ENCODE measurements at regions not wholly inside any gene's neighbourhood (a gene's known extent, or its start where the extent isn't known, plus 50 kb on each side); places are given as distances from the start of the nearest gene placed in this dataset.

DNA sequence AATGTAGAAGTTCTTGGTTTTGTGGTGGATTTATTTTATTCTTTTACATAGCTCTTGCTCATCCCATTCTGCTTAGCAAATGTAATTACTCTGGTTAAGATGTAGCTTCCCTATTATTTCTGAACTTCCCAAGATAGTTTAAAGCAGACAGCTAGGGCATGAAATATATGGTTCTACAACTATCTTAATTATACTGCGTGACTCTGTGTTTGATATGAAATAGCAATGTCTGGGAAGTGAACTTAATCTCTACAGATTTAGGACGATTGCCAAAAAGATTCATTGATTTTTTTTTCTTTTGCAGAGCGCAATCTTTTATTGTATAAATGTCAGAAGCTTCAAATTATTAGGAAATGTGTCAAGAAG lies 529.3 kb upstream of the ZNF608 start:
- Histone ChIP-seq H3K27ac (ENCODE audit: low read depth, low read length) (no peak overlapping the region), H3K27me3 (ENCODE audit: control insufficient read depth in 2 of 2, insufficient read depth in 2 of 2, low read length in 2 of 2) (no peaks in the 10 kb centered on the region), H3K9me3 (ENCODE audit: control insufficient read depth in 2 of 3, low read length in 3 of 3) (no peaks in the 10 kb centered on the region), H3K4me3 (ENCODE audit: low read length) (no peak overlapping the region), H3K36me3 (ENCODE audit: control insufficient read depth in 2 of 3, insufficient read depth in 3 of 3, low read length in 3 of 3) (no peaks in the 10 kb centered on the region), H3K4me1 (ENCODE audit: control insufficient read depth in 2 of 2, insufficient read depth in 2 of 2, low read length in 2 of 2) (no peaks in the 10 kb centered on the region)
- Mint-ChIP-seq H3K9me3 (peaks cover 0 to 8% (median 2%) of the 10 kb centered on the region in 11 donors), H3K27me3 (peaks cover 0 to 4% (median 0%) of the 10 kb centered on the region in 5 donors), H3K27ac (no peak overlapping the region), H3K36me3 (no peaks in the 10 kb centered on the region), H3K4me3 (no peak overlapping the region), H3K4me1 (no peaks in the 10 kb centered on the region)
- ATAC-seq, result no peak
- ChIA-PET CTCF (no interaction called here), POLR2A (no interaction called here)
- DNase-seq, result no peak
- intact Hi-C loops (cut with micrococcal nuclease), result no loop called here

DNA sequence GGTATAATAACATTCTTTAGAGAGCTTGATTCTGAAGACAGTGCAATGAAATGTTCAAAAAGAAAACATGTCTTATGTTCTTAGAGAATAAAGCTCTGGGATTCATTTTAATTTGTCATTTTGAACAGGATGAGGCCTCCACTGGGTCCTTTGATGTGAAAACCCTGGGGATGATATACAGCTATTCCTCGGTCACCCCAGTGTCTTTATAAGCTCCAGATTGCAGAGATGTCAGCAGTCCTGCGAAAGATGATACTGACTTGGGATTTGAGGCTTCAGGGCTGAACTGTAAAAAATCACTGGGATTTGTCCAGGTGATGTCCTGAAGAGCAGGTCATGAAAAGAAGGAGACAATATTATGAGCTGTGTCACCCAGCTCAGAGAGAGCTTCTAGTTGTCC lies 529.7 kb upstream of the ZNF608 start:
- no peaks in the 10 kb centered on the region for H3K9me3 ChIP-seq (ENCODE audit: control insufficient read depth in 2 of 3, low read length in 3 of 3)
- H3K36me3 Mint-ChIP-seq, result no peaks in the 10 kb centered on the region
- H3K27ac Mint-ChIP-seq, result no peak overlapping the region
- intact Hi-C loops (cut with micrococcal nuclease), result no loop called here
- no peak overlapping the region for H3K27ac ChIP-seq (ENCODE audit: low read depth, low read length)
- peaks cover 0 to 4% (median 0%) of the 10 kb centered on the region in 5 donors for H3K27me3 Mint-ChIP-seq
- POLR2A ChIA-PET, result no interaction called here
- H3K27me3 ChIP-seq (ENCODE audit: control insufficient read depth in 2 of 2, insufficient read depth in 2 of 2, low read length in 2 of 2), result no peaks in the 10 kb centered on the region
- DNase-seq (no peak), ATAC-seq (no peak)
- no peak overlapping the region for H3K4me3 Mint-ChIP-seq
- no peaks in the 10 kb centered on the region for H3K4me1 Mint-ChIP-seq
- H3K36me3 ChIP-seq (ENCODE audit: control insufficient read depth in 2 of 3, insufficient read depth in 3 of 3, low read length in 3 of 3), result no peaks in the 10 kb centered on the region
- CTCF ChIA-PET, result no interaction called here
- H3K9me3 Mint-ChIP-seq, result peaks cover 0 to 8% (median 2%) of the 10 kb centered on the region in 11 donors
- no peaks in the 10 kb centered on the region for H3K4me1 ChIP-seq (ENCODE audit: control insufficient read depth in 2 of 2, insufficient read depth in 2 of 2, low read length in 2 of 2)
- no peak overlapping the region for H3K4me3 ChIP-seq (ENCODE audit: low read length)

DNA sequence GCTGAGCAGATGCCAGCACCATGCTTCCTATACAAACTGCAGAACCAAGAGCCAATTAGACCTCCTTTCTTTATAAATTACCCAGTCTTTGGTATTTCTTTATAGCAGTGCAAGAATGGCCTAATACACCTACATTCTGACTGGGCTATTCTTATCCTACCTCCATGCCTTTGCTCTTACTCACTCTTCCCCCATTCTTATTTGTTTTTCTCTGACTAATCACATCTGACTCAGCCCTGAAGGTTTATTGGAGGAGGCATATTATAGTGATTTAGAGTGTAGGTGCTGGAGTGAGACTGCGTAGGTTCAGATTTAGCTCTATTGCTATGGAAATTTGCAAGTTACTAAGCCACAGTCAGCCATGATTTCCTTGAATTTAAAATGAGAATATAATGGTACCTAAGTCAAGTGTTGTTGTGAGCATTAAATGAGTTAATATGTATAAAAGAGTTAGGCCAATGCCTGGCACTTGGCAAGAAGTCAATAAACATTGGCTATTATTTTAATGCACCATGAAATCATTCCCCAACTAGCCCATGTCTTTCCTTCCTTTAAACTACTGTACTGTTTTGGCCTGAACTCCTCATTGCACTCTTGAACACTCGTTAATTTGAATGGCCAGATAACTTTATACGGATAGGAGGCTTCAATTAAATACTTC lies 531.2 kb upstream of the ZNF608 start:
- Histone ChIP-seq H3K27ac (ENCODE audit: low read depth, low read length) (no peak overlapping the region), H3K9me3 (ENCODE audit: control insufficient read depth in 2 of 3, low read length in 3 of 3) (no peaks in the 10 kb centered on the region), H3K4me3 (ENCODE audit: low read length) (no peak overlapping the region), H3K36me3 (ENCODE audit: control insufficient read depth in 2 of 3, insufficient read depth in 3 of 3, low read length in 3 of 3) (no peaks in the 10 kb centered on the region), H3K4me1 (ENCODE audit: control insufficient read depth in 2 of 2, insufficient read depth in 2 of 2, low read length in 2 of 2) (no peaks in the 10 kb centered on the region), H3K27me3 (ENCODE audit: control insufficient read depth in 2 of 2, insufficient read depth in 2 of 2, low read length in 2 of 2) (no peaks in the 10 kb centered on the region)
- ChIA-PET POLR2A (no interaction called here), CTCF (no interaction called here)
- ATAC-seq (no peak), DNase-seq (no peak)
- H3K27me3 Mint-ChIP-seq, result peaks cover 0 to 4% (median 0%) of the 10 kb centered on the region in 5 donors
- no peaks in the 10 kb centered on the region for H3K4me1 Mint-ChIP-seq
- no peak overlapping the region for H3K4me3 Mint-ChIP-seq
- no peak overlapping the region for H3K27ac Mint-ChIP-seq
- H3K9me3 Mint-ChIP-seq, result peaks cover 0 to 7% (median 0%) of the 10 kb centered on the region in 11 donors
- intact Hi-C loops (cut with micrococcal nuclease), result no loop called here
- no peaks in the 10 kb centered on the region for H3K36me3 Mint-ChIP-seq

DNA sequence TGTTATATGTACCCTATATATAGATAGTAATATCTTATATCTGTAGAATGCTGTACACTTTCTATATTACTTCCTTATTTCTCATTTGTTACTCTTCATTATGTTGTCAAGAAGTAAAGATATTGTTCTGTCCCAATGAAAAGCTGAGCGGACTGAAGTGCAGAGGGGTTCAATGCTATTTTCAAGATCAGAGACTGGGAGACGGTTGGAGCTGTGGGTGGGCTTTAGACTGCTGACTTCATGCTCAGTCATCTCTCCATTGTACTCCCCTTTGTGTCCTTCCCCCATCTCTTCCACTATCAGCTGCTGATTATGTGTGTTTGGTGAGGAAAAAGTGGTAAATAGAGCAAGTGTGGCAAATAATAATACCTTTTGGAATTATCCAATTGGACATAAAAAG lies 532.3 kb upstream of the ZNF608 start:
- Mint-ChIP-seq H3K4me1 (no peaks in the 10 kb centered on the region), H3K9me3 (peaks cover 0 to 4% (median 0%) of the 10 kb centered on the region in 11 donors), H3K27me3 (no peaks in the 10 kb centered on the region), H3K27ac (no peak overlapping the region), H3K4me3 (no peak overlapping the region), H3K36me3 (no peaks in the 10 kb centered on the region)
- CTCF ChIA-PET, result no interaction called here
- ATAC-seq, result no peak
- Histone ChIP-seq H3K4me3 (ENCODE audit: low read length) (no peak overlapping the region), H3K36me3 (ENCODE audit: control insufficient read depth in 2 of 3, insufficient read depth in 3 of 3, low read length in 3 of 3) (no peaks in the 10 kb centered on the region), H3K9me3 (ENCODE audit: control insufficient read depth in 2 of 3, low read length in 3 of 3) (no peaks in the 10 kb centered on the region), H3K4me1 (ENCODE audit: control insufficient read depth in 2 of 2, insufficient read depth in 2 of 2, low read length in 2 of 2) (no peaks in the 10 kb centered on the region), H3K27ac (ENCODE audit: low read depth, low read length) (no peak overlapping the region), H3K27me3 (ENCODE audit: control insufficient read depth in 2 of 2, insufficient read depth in 2 of 2, low read length in 2 of 2) (no peaks in the 10 kb centered on the region)
- intact Hi-C loops (cut with micrococcal nuclease), result no loop called here
- POLR2A ChIA-PET, result no interaction called here
- no peak for DNase-seq

DNA sequence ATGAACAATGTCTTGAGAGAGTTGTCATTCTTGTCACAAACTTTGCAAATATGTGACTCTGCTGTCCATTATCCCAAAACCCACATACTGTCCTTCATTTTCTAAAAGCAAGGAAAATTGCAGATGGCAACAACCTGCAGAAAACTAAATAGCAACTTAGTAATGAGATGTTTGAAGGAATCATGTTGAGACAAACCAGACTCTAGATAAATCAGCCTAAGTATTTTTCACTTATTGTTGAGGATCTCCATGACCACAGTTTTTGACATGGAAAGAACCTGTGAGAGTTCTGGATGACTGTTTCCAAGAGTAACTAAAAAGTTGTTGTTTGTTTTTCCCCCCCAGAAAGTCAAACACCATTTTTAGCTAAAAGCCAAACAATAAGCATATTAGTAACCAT lies 535.2 kb upstream of the ZNF608 start:
- no peaks in the 10 kb centered on the region for H3K36me3 Mint-ChIP-seq
- H3K4me1 Mint-ChIP-seq, result no peaks in the 10 kb centered on the region
- Histone ChIP-seq H3K36me3 (ENCODE audit: control insufficient read depth in 2 of 3, insufficient read depth in 3 of 3, low read length in 3 of 3) (no peaks in the 10 kb centered on the region), H3K9me3 (ENCODE audit: control insufficient read depth in 2 of 3, low read length in 3 of 3) (no peaks in the 10 kb centered on the region), H3K27me3 (ENCODE audit: control insufficient read depth in 2 of 2, insufficient read depth in 2 of 2, low read length in 2 of 2) (no peaks in the 10 kb centered on the region), H3K27ac (ENCODE audit: low read depth, low read length) (no peak overlapping the region), H3K4me3 (ENCODE audit: low read length) (no peak overlapping the region), H3K4me1 (ENCODE audit: control insufficient read depth in 2 of 2, insufficient read depth in 2 of 2, low read length in 2 of 2) (no peaks in the 10 kb centered on the region)
- ChIA-PET CTCF (no interaction called here), POLR2A (no interaction called here)
- DNase-seq (no peak), ATAC-seq (no peak)
- peaks cover 0 to 9% (median 0%) of the 10 kb centered on the region in 11 donors for H3K9me3 Mint-ChIP-seq
- no peak overlapping the region for H3K4me3 Mint-ChIP-seq
- H3K27me3 Mint-ChIP-seq, result no peaks in the 10 kb centered on the region
- intact Hi-C loops (cut with micrococcal nuclease), result no loop called here
- H3K27ac Mint-ChIP-seq, result no peak overlapping the region

DNA sequence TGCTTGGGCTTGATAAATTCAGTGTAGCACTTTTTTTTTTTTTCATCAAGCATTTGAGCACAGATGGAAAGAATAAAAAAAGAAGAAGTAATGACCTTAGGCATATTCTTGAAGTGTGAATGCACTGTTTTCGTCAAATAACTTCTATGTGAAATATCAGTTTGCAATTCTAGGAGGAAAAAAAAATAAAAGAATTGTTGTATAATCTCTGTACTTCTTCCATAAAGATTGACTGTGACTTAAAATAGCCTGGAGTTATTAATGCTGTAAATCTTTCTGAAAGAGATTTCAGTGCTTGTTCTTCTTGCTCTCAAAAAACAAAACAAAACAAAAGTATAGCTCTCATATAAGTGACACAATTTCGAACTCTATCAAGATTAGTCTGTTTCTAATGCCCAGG lies 536.9 kb upstream of the ZNF608 start:
- intact Hi-C loops (cut with micrococcal nuclease), result no loop called here
- Histone ChIP-seq H3K27me3 (ENCODE audit: control insufficient read depth in 2 of 2, insufficient read depth in 2 of 2, low read length in 2 of 2) (no peaks in the 10 kb centered on the region), H3K9me3 (ENCODE audit: control insufficient read depth in 2 of 3, low read length in 3 of 3) (no peaks in the 10 kb centered on the region), H3K4me1 (ENCODE audit: control insufficient read depth in 2 of 2, insufficient read depth in 2 of 2, low read length in 2 of 2) (no peaks in the 10 kb centered on the region), H3K4me3 (ENCODE audit: low read length) (no peak overlapping the region), H3K27ac (ENCODE audit: low read depth, low read length) (no peak overlapping the region), H3K36me3 (ENCODE audit: control insufficient read depth in 2 of 3, insufficient read depth in 3 of 3, low read length in 3 of 3) (no peaks in the 10 kb centered on the region)
- H3K9me3 Mint-ChIP-seq, result peaks cover 0 to 9% (median 0%) of the 10 kb centered on the region in 11 donors
- ATAC-seq (no peak), DNase-seq (no peak)
- H3K36me3 Mint-ChIP-seq, result no peaks in the 10 kb centered on the region
- no peak overlapping the region for H3K4me3 Mint-ChIP-seq
- CTCF ChIA-PET, result no interaction called here
- H3K4me1 Mint-ChIP-seq, result no peaks in the 10 kb centered on the region
- no peak overlapping the region for H3K27ac Mint-ChIP-seq
- POLR2A ChIA-PET, result no interaction called here
- no peaks in the 10 kb centered on the region for H3K27me3 Mint-ChIP-seq

DNA sequence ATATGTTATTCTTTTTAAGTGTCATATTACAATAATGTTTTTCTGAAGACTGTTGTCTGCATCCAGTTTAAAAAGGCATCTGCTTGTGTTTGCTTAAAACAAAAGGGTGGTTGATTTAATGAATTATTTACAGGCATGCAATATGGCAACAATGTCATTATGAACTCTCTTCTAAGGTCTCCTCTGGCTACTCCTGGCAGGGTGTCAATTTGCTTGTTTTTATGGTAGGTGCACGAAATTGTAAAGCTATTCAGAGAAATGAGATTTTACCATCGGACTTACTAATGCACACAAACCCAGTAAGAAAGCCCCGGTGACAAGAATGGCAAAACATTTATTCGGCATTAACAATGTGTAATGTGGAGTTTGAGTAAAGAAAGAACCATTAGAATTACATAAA lies 539.8 kb upstream of the ZNF608 start:
- intact Hi-C loops (cut with micrococcal nuclease), result no loop called here
- no peaks in the 10 kb centered on the region for H3K27me3 Mint-ChIP-seq
- no peak overlapping the region for H3K4me3 ChIP-seq (ENCODE audit: low read length)
- no peaks in the 10 kb centered on the region for H3K4me1 ChIP-seq (ENCODE audit: control insufficient read depth in 2 of 2, insufficient read depth in 2 of 2, low read length in 2 of 2)
- no peak overlapping the region for H3K27ac Mint-ChIP-seq
- H3K4me1 Mint-ChIP-seq, result no peaks in the 10 kb centered on the region
- CTCF ChIA-PET, result no interaction called here
- no peak overlapping the region for H3K4me3 Mint-ChIP-seq
- H3K27ac ChIP-seq (ENCODE audit: low read depth, low read length), result no peak overlapping the region
- POLR2A ChIA-PET, result no interaction called here
- H3K9me3 ChIP-seq (ENCODE audit: control insufficient read depth in 2 of 3, low read length in 3 of 3), result no peaks in the 10 kb centered on the region
- H3K27me3 ChIP-seq (ENCODE audit: control insufficient read depth in 2 of 2, insufficient read depth in 2 of 2, low read length in 2 of 2), result no peaks in the 10 kb centered on the region
- peaks cover 0 to 12% (median 0%) of the 10 kb centered on the region in 11 donors for H3K9me3 Mint-ChIP-seq
- ATAC-seq (no peak), DNase-seq (no peak)
- no peaks in the 10 kb centered on the region for H3K36me3 ChIP-seq (ENCODE audit: control insufficient read depth in 2 of 3, insufficient read depth in 3 of 3, low read length in 3 of 3)
- no peaks in the 10 kb centered on the region for H3K36me3 Mint-ChIP-seq

Measured in naive thymus-derived CD4-positive, alpha-beta T cell (primary cell).